Testis (tissue), 2 donors: ENCODE measurements at regions not wholly inside any gene's neighbourhood (a gene's known extent, or its start where the extent isn't known, plus 50 kb on each side); places are given as distances from the start of the nearest gene placed in this dataset.

Source experiments
- CTCF ChIP-seq, 3 experiments: fragments of 450-650 bp in 2 of 3; fragments of 200-600 bp in 1 of 3; sonication (generic) in 1 of 3; IDR thresholded peaks; one replicate each; pipeline ENCODE4 v1.5.1; 2016 to 2019; ENCODE audit warnings: antibody characterized with exemption in 3 of 3, mild to moderate bottlenecking in 2 of 3, moderate library complexity in 1 of 3
- POLR2A ChIP-seq: fragments of 450-650 bp; IDR thresholded peaks from one replicate; pipeline ENCODE4 v1.6.1; 2017; ENCODE audit warnings: antibody characterized with exemption, mild to moderate bottlenecking, moderate library complexity

GRCh38 chr2:196284144-196284844, 112.9 kb upstream of the STK17B start:
- no peak for TF ChIP-seq POLR2A
- no peak for TF ChIP-seq CTCF (IDR thresholded peaks at IDR 0.05)
